ENCODE measurements at regions not wholly inside any gene's neighbourhood (a gene's known extent, or its start where the extent isn't known, plus 50 kb on each side); places are given as distances from the start of the nearest gene placed in this dataset.

GRCh38 chr12:43052441-43052840 lies 462.9 kb upstream of the PRICKLE1 start:
- DNase-seq (ENCODE audit: low spot score), result no peak
- Histone ChIP-seq H3K27ac (ENCODE audit: low read depth in 1 of 2, low read length in 2 of 2) (no peak overlapping the region), H3K36me3 (ENCODE audit: control insufficient read depth in 4 of 4, insufficient read depth in 3 of 4, low read depth in 1 of 4, low read length in 3 of 4) (no peaks in the 10 kb centered on the region), H3K4me1 (ENCODE audit: control insufficient read depth in 4 of 4, insufficient read depth in 4 of 4, low read length in 3 of 4) (no peaks in the 10 kb centered on the region), H3K27me3 (ENCODE audit: control insufficient read depth in 4 of 4, insufficient read depth in 4 of 4, low read length in 3 of 4) (peaks cover 0 to 3% (median 0%) of the 10 kb centered on the region in 4 donors), H3K4me3 (ENCODE audit: low read depth in 1 of 3, low read length in 3 of 3) (no peak overlapping the region), H3K9me3 (ENCODE audit: control insufficient read depth in 4 of 4, low read length in 3 of 4) (no peaks in the 10 kb centered on the region), H3K9ac (ENCODE audit: low read depth in 1 of 2, low read length in 2 of 2) (no peak overlapping the region)
- 74% methylated on average over 6 of the region's 6 CpGs for WGBS
- TF ChIP-seq GABPA (IDR thresholded peaks at IDR 0.05 in 1 of 2, conservative IDR thresholded peaks at IDR 0.05 in 1 of 2) (no peak), MAX (IDR thresholded peaks at IDR 0.05) (no peak), ATF3 (IDR thresholded peaks at IDR 0.05) (no peak), EGR1 (IDR thresholded peaks at IDR 0.05; ENCODE audit: low read depth in 2 of 2) (no peak), HNF4A (conservative IDR thresholded peaks at IDR 0.05) (no peak), REST (IDR thresholded peaks at IDR 0.05) (no peak), HNF4G (IDR thresholded peaks at IDR 0.05) (no peak), NR2F2 (IDR thresholded peaks at IDR 0.05) (no peak), SP1 (IDR thresholded peaks at IDR 0.05) (no peak), TAF1 (conservative IDR thresholded peaks at IDR 0.05) (no peak), JUND (IDR thresholded peaks at IDR 0.05) (no peak), RAD21 (IDR thresholded peaks at IDR 0.05) (no peak), CTCF (IDR thresholded peaks at IDR 0.05; ENCODE audit: low read depth, low read length, missing input control) (no peak), FOXA1 (IDR thresholded peaks at IDR 0.05) (no peak), FOXA2 (IDR thresholded peaks at IDR 0.05) (no peak)

GRCh38 chr12:43044241-43044640 lies 454.7 kb upstream of the PRICKLE1 start:
- Histone ChIP-seq H3K4me1 (ENCODE audit: control insufficient read depth in 4 of 4, insufficient read depth in 4 of 4, low read length in 3 of 4) (no peaks in the 10 kb centered on the region), H3K36me3 (ENCODE audit: control insufficient read depth in 4 of 4, insufficient read depth in 3 of 4, low read depth in 1 of 4, low read length in 3 of 4) (no peaks in the 10 kb centered on the region), H3K4me3 (ENCODE audit: low read depth in 1 of 3, low read length in 3 of 3) (no peak overlapping the region), H3K9me3 (ENCODE audit: control insufficient read depth in 4 of 4, low read length in 3 of 4) (no peaks in the 10 kb centered on the region), H3K27me3 (ENCODE audit: control insufficient read depth in 4 of 4, insufficient read depth in 4 of 4, low read length in 3 of 4) (no peaks in the 10 kb centered on the region), H3K27ac (ENCODE audit: low read depth in 1 of 2, low read length in 2 of 2) (no peak overlapping the region), H3K9ac (ENCODE audit: low read depth in 1 of 2, low read length in 2 of 2) (no peak overlapping the region)
- 81% methylated on average over 2 of the region's 2 CpGs for WGBS
- no peak for TF ChIP-seq JUND (IDR thresholded peaks at IDR 0.05)
- no peak for TF ChIP-seq FOXA2 (IDR thresholded peaks at IDR 0.05)
- no peak for TF ChIP-seq ZBTB33 (IDR thresholded peaks at IDR 0.05)
- TF ChIP-seq MAX (IDR thresholded peaks at IDR 0.05), result no peak
- DNase-seq (ENCODE audit: low spot score), result no peak

All from liver (tissue), 8 donors.